HG02852 (cell line): ENCODE measurements at regions not wholly inside any gene's neighbourhood (a gene's known extent, or its start where the extent isn't known, plus 50 kb on each side); places are given as distances from the start of the nearest gene placed in this dataset.
"Not testable (repeated sequence)": the region's sequence is repeated elsewhere in the genome, so short reads cannot be mapped to it uniquely, and the experiment has no call there.

ENCODE experiments used
- ATAC-seq: cut with Tn5 transposase; IDR thresholded peaks from one replicate; pipeline ENCODE4 v1.9.1; 2021; ENCODE audit warnings: mild to moderate bottlenecking, moderate library complexity; ENCODE audit not compliant: unreplicated experiment

GRCh38 chr5:60125636-60126035 is 232.1 kb upstream of the PDE4D start:
- no peak for ATAC-seq

- ATAC-seq = no peak
These were observed 209.6 kb upstream of the PDE4D start for GRCh38 chr5:60102961-60103693.

- no peak for ATAC-seq
These were observed 208.0 kb upstream of the PDE4D start for GRCh38 chr5:60101573-60101972.

DNA sequence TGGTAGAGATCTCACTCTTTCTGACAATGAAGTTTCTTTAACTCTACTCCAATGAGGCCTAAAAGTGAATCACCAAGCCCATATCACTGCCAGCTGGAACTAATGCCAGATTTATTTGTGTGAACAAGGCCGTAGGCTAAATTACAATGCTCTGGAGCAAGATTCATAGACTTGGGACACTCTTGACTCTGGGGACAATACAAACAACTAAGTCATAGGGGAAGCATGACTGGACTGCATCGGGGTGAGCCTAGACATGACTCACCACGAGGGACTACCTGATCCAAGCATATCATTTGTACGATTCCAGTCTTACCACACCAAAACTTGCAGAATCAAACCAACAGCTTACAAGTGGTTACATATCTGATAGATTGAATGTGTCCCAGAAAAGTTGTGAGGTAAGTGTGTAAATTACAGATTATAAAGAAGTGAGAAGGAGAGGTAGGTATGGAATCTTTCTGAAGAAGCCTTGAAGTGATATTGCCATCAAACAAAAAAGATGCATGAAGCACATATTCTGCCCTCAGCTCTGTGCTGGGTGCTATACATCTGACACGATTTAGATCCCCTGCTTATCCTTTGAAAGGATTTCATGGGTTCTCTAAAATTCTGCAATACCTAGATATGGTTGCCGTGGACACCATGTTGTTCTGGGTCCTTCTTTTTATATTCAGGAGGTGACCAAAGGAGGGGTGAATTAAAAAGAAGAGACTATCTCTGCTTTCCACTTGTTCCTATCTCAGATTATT is 199.3 kb upstream of the PDE4D start:
- ATAC-seq = no peak

GRCh38 chr5:60086583-60086982 is 193.1 kb upstream of the PDE4D start:
- no peak for ATAC-seq

DNA sequence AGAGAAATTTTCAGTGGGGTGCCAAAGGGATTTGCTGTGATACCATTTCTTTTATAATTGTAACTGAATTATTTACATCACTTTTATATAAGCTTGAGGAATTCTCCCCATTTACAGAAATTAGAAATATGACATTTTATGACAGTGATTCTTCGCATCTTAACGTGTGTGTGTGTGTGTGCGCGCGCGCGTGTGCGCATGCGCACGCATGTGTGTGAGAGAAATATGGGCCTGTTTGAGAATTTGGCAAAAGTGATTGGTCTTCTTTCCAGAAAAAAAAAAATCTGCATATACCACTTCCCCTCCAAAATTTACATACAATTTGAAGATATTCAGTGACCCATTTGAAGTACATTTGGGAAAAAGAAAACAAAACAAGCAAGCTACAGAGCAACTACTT is 190.7 kb upstream of the PDE4D start:
- ATAC-seq = no peak

DNA sequence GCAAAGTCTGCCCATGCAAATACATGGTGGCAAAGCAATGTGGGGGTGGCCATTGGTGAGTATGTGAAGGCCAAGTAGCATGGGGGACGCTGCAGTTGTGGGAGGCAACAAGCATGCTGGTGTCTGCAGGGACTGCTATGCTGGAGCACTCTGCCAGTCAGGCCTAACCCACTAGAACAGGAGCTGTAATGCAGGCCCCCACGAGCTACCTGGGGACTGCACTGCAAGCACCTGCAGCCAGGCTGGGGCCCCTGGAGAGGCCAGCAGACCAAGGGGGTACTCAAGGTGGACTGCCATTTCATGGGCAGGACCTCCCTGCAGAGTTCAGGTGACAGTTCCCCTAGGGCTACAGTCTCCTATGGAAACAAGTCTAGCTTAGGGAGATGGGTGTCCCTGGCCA is 183.8 kb upstream of the PDE4D start:
- no peak for ATAC-seq

- no peak for ATAC-seq
These were observed 183.2 kb upstream of the PDE4D start for GRCh38 chr5:60076746-60077145.

GRCh38 chr5:60066502-60066901 is 173.0 kb upstream of the PDE4D start:
- no peak for ATAC-seq

DNA sequence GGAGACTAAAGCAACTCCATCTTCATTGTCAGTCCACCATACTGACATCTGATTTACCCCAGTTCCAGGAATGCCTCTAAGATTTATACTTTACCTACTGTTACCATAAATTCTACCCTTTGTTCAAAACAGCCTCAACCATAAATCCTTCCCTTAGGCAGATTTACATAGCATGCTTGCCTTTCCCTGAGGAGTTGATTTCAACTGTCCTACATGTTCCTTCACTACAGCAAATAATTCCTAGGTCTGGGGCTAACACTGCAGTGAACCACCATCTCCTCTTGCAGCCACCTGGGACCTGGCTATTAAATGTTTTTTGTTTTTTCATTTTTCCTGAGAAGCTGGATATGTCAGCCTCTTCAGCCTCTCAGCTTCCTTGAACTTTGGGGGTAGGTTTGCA is 166.9 kb upstream of the PDE4D start:
- no peak for ATAC-seq

DNA sequence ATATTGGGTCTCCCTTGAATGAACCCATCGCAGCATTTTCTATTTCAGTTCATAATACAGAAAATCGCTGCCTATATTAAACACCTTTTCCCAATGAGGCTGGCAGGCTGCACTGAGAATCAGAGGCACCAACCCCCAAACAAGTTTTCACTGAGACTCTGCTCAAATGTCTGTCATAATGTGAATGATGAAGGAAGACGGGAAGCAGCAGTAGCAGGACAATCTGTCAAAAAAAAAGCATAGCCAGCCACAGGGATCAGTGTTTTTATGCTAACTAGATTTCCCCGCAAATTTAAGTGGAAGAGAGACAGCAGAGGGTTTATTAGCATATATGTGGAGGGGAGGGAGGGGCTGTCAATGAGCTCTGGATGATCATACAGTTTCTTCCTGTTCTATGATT is 162.7 kb upstream of the PDE4D start:
- ATAC-seq = no peak

DNA sequence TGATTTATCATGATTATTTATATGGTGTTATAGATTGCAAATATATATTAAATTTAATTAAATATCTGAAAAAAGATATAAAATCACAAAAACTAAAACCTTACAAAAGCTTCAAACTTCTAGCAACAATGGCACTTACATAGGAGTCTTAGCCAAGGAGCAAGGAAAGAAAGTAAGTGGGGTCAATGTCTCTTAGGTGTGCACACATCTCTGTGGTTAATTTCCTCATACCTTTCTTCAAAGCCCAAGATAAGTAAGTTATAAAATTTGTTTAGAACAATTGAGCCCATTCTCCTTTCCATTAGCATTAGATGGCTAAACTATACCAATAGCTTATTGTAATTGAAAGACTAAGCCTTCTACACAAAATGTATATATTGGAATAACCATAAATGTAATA is 161.6 kb upstream of the PDE4D start:
- ATAC-seq = no peak

GRCh38 chr5:60041996-60042664 is 148.6 kb upstream of the PDE4D start:
- not testable (repeated sequence) for ATAC-seq

GRCh38 chr5:60041508-60041907 is 148.0 kb upstream of the PDE4D start:
- not testable (repeated sequence) for ATAC-seq

- no peak for ATAC-seq
These were observed 142.8 kb upstream of the PDE4D start for GRCh38 chr5:60036192-60036938.

- ATAC-seq = no peak
These were observed 132.6 kb upstream of the PDE4D start for GRCh38 chr5:60026161-60026560.

- ATAC-seq = no peak
These were observed 130.6 kb upstream of the PDE4D start for GRCh38 chr5:60024104-60024503.

DNA sequence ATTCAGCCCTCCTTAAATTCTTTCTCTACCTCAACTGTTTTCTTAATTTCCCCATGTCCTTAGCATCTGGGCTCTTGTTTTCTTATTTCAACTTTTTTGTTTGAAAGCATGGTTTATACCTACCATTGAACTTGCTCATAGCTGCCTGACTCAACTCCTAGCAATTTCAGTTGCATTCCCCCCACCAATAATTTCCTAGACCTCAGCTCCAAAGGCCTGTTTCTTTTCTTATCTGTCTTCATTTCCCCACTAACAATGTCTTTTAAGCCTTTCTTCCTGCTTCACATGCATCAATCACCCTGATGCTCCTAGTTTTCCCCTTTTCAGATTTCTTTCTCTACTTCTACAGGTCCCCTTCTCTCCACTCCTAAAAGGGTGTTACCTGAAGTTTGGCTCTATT is 129.7 kb upstream of the PDE4D start:
- ATAC-seq = no peak

DNA sequence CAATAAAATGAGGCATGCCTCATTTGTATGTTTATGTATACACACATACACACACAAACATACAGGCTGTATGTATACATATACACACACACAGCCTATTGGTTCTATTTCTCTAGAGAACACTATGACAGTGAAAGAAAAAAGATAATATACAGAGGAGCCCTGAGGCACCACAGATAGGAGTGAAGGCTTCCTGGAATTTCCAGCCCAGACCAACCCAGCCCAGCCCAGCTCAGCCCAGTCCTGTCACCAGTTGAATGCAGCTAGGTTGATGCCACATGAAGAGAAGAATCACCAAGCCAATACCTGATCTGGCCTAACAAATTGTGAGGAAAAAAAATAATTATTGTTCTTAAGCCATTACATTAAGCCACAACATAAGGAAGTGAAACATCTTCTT is 126.9 kb upstream of the PDE4D start:
- no peak for ATAC-seq

DNA sequence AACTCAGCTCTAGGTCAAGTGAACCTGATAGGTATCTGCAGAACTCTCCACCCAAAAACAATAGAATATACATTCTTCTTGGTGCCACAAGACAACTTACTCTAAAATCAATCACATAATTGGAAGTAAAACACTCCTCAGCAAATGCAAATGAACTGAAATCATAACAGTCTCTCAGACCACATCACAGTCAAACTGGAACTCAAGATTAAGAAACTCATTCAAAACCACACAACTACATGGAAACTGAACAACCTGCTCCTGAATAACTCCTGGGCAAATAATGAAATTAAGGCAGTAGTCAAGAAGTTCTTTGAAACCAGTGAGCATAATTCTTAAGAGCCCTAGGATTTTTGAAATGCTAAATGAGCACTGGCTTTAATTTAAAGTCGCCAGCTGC is 125.4 kb upstream of the PDE4D start:
- not testable (repeated sequence) for ATAC-seq

DNA sequence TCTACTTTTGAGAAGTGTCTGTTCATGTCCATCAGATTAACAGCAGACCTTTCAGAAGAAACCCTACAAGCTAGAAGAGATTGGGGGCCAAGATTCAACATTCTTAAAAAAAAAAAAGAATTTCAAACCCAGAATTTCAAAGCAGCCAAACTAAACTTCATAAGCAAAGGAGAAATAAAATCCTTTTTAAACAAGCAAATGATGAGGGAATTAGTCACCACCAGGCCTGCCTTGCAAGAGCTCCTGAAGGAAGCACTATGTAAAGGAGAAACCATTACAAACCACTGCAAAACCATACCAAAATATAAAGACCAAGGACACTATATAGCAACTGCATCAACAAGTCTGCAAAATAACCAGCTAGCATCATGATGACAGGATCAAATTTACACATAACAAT is 124.6 kb upstream of the PDE4D start:
- ATAC-seq = no peak
